KBM-7 (cell line): ENCODE measurements at regions not wholly inside any gene's neighbourhood (a gene's known extent, or its start where the extent isn't known, plus 50 kb on each side); places are given as distances from the start of the nearest gene placed in this dataset.
"Not testable (repeated sequence)": the region's sequence is repeated elsewhere in the genome, so short reads cannot be mapped to it uniquely, and the experiment has no call there.

Experiments used
- DNase-seq: peaks from one replicate; pipeline ENCODE4 v3.0.0-alpha.2; 2015
- in situ Hi-C: fragments of 300-500 bp; cut with MboI; formaldehyde crosslinking; loops from 2 replicates; pipeline ENCODE4 v1.14.3; 2020; ENCODE audit warnings: low sequenced_read_pairs, low pct_unique_long_range_greater_than_20kb, mixed read lengths

- no peak for DNase-seq
- in situ Hi-C loops = no loop called here
These were observed 86.2 kb downstream of the RPL27A start for GRCh38 chr11:8768625-8769333.

- DNase-seq = no peak
- in situ Hi-C loops = no loop called here
These were observed 90.3 kb downstream of the RPL27A start for GRCh38 chr11:8772571-8773519.

GRCh38 chr11:8773916-8774539 lies 91.4 kb downstream of the RPL27A start:
- no peak for DNase-seq
- in situ Hi-C loops = no loop called here

GRCh38 chr11:8774916-8775315 lies 92.3 kb downstream of the RPL27A start:
- DNase-seq, in situ Hi-C loops: not testable (repeated sequence)

- in situ Hi-C loops = no loop called here
- DNase-seq = no peak
These were observed 92.7 kb downstream of the RPL27A start for GRCh38 chr11:8775332-8775731.

- DNase-seq = no peak
- in situ Hi-C loops = no loop called here
These were observed 93.1 kb downstream of the RPL27A start for GRCh38 chr11:8775734-8776133.

- no peak for DNase-seq
- in situ Hi-C loops = no loop called here
These were observed 93.6 kb downstream of the RPL27A start for GRCh38 chr11:8776209-8776608.

GRCh38 chr11:8777907-8778767 lies 95.5 kb downstream of the RPL27A start:
- in situ Hi-C loops = no loop called here
- DNase-seq = no peak

- DNase-seq = no peak
- in situ Hi-C loops = no loop called here
These were observed 96.5 kb downstream of the RPL27A start for GRCh38 chr11:8779107-8779506.

GRCh38 chr11:8779732-8780131 lies 97.1 kb downstream of the RPL27A start:
- in situ Hi-C loops = no loop called here
- no peak for DNase-seq

GRCh38 chr11:8784954-8785353 lies 102.4 kb downstream of the RPL27A start:
- in situ Hi-C loops = no loop called here
- DNase-seq = no peak

- DNase-seq = no peak
- in situ Hi-C loops = no loop called here
These were observed 102.9 kb downstream of the RPL27A start for GRCh38 chr11:8785457-8785856.

- in situ Hi-C loops = no loop called here
These were observed 103.4 kb downstream of the RPL27A start for GRCh38 chr11:8785998-8786397.

GRCh38 chr11:8786933-8787332 lies 104.3 kb downstream of the RPL27A start:
- no peak for DNase-seq
- in situ Hi-C loops = no loop called here

More at GRCh38 chr11:8785998-8786397, 103.4 kb downstream of the RPL27A start:
- DNase-seq = no peak

GRCh38 chr11:8787372-8787771 lies 104.8 kb downstream of the RPL27A start:
- no peak for DNase-seq
- in situ Hi-C loops = no loop called here

GRCh38 chr11:8788616-8789015 lies 106.0 kb downstream of the RPL27A start:
- in situ Hi-C loops = no loop called here
- DNase-seq = no peak

GRCh38 chr11:8789864-8790263 lies 107.3 kb downstream of the RPL27A start:
- in situ Hi-C loops = no loop called here
- no peak for DNase-seq

GRCh38 chr11:8790968-8791367 lies 108.4 kb downstream of the RPL27A start:
- in situ Hi-C loops = no loop called here
- no peak for DNase-seq

- no peak for DNase-seq
- in situ Hi-C loops = no loop called here
These were observed 110.1 kb downstream of the RPL27A start for GRCh38 chr11:8792710-8793109.
